ENCODE measurements at regions not wholly inside any gene's neighbourhood (a gene's known extent, or its start where the extent isn't known, plus 50 kb on each side); places are given as distances from the start of the nearest gene placed in this dataset.
A peak's percentile ranks its signal among the peaks of the same experiment; 100 is the strongest.
"Not testable (repeated sequence)": the region's sequence is repeated elsewhere in the genome, so short reads cannot be mapped to it uniquely, and the experiment has no call there.

GRCh38 chrX:19172741-19173140 lies 50.5 kb upstream of the ADGRG2 start:
- DNase-seq: no peak

GRCh38 chrX:19174401-19175025 lies 52.2 kb upstream of the ADGRG2 start:
- peak in 1 of 4 experiments; percentile 8 for DNase-seq

GRCh38 chrX:19176901-19177630 lies 54.8 kb upstream of the ADGRG2 start:
- no peak for DNase-seq

GRCh38 chrX:19177721-19178120 lies 55.5 kb upstream of the ADGRG2 start:
- no peak for DNase-seq

- DNase-seq: no peak
Measured at GRCh38 chrX:19178402-19178801, 56.1 kb upstream of the ADGRG2 start.

- DNase-seq: no peak
Measured at GRCh38 chrX:19179389-19179788, 57.1 kb upstream of the ADGRG2 start.

- DNase-seq: no peak
Measured at GRCh38 chrX:19181345-19181744, 59.1 kb upstream of the ADGRG2 start.

- DNase-seq: no peak
Measured at GRCh38 chrX:19182785-19183184, 60.5 kb upstream of the ADGRG2 start.

- DNase-seq: no peak
Measured at GRCh38 chrX:19183761-19184477, 61.7 kb upstream of the ADGRG2 start.

GRCh38 chrX:19188566-19188965 lies 66.3 kb upstream of the ADGRG2 start:
- no peak for DNase-seq

- DNase-seq: no peak
Measured at GRCh38 chrX:19190902-19191301, 68.6 kb upstream of the ADGRG2 start.

- DNase-seq: no peak
Measured at GRCh38 chrX:19193565-19193964, 71.3 kb upstream of the ADGRG2 start.

- no peak for DNase-seq
Measured at GRCh38 chrX:19194285-19195242, 72.3 kb upstream of the ADGRG2 start.

- no peak for DNase-seq
Measured at GRCh38 chrX:19195243-19195610, 73.0 kb upstream of the ADGRG2 start.

- DNase-seq: no peak
Measured at GRCh38 chrX:19198473-19198872, 76.2 kb upstream of the ADGRG2 start.

GRCh38 chrX:19202171-19202570 lies 79.9 kb upstream of the ADGRG2 start:
- no peak for DNase-seq

- DNase-seq: no peak
Measured at GRCh38 chrX:19204636-19205035, 82.4 kb upstream of the ADGRG2 start.

- DNase-seq: no peak
Measured at GRCh38 chrX:19212037-19212436, 89.8 kb upstream of the ADGRG2 start.

GRCh38 chrX:19213610-19214152 lies 91.4 kb upstream of the ADGRG2 start:
- DNase-seq: no peak

- no peak for DNase-seq
Measured at GRCh38 chrX:19214311-19214710, 92.0 kb upstream of the ADGRG2 start.

GRCh38 chrX:19225909-19226308 lies 103.6 kb upstream of the ADGRG2 start:
- DNase-seq: peak in 2 of 4 experiments; percentile 0 to 1

GRCh38 chrX:19229896-19230295 lies 107.6 kb upstream of the ADGRG2 start:
- DNase-seq: not testable (repeated sequence)

All from suppressor macrophage (primary cell).